ENCODE measurements at regions not wholly inside any gene's neighbourhood (a gene's known extent, or its start where the extent isn't known, plus 50 kb on each side); places are given as distances from the start of the nearest gene placed in this dataset.

DNA sequence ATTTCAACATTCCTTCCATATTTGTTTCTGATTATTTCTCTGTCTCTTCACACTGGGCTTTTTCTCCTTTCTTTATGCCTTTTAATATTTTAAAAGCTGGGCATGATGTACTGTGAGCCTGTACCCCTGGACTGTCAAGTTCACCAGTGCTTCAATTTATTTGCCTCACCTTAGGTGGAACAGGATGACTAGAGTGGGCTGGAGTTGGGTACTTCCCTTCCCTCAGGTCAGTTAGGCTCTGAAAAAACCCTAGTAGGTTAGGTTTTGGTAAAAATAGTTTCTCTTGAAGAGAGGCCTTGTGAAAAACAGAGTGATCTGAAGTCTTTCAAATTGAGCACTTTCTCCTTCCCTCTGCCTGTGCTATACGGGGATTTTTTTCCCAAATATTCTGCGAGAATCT lies 163.0 kb upstream of the LYPLAL1 start:
- TF ChIP-seq, protein P1, sequence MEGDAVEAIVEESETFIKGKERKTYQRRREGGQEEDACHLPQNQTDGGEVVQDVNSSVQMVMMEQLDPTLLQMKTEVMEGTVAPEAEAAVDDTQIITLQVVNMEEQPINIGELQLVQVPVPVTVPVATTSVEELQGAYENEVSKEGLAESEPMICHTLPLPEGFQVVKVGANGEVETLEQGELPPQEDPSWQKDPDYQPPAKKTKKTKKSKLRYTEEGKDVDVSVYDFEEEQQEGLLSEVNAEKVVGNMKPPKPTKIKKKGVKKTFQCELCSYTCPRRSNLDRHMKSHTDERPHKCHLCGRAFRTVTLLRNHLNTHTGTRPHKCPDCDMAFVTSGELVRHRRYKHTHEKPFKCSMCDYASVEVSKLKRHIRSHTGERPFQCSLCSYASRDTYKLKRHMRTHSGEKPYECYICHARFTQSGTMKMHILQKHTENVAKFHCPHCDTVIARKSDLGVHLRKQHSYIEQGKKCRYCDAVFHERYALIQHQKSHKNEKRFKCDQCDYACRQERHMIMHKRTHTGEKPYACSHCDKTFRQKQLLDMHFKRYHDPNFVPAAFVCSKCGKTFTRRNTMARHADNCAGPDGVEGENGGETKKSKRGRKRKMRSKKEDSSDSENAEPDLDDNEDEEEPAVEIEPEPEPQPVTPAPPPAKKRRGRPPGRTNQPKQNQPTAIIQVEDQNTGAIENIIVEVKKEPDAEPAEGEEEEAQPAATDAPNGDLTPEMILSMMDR (conservative IDR thresholded peaks at IDR 0.05; ENCODE audit: low read length): no peak
- no peak for TF ChIP-seq EZH2phosphoT487 (IDR thresholded peaks at IDR 0.05; ENCODE audit: borderline replicate concordance, low read depth, low read length)

Measured in OCI-LY7 (cell line).